ENCODE measurements at regions not wholly inside any gene's neighbourhood (a gene's known extent, or its start where the extent isn't known, plus 50 kb on each side); places are given as distances from the start of the nearest gene placed in this dataset.

- Histone ChIP-seq H3K4me3 (ENCODE audit: low read length) (no peak overlapping the region), H3K9me3 (ENCODE audit: insufficient read depth, low read depth, low read length) (peaks cover under 1% of the 10 kb centered on the region), H3K9ac (ENCODE audit: low read depth, low read length) (no peak overlapping the region), H3K4me1 (ENCODE audit: insufficient read depth, low read length) (no peaks in the 10 kb centered on the region), H3K27ac (ENCODE audit: low read depth, low read length) (no peak overlapping the region), H3K36me3 (ENCODE audit: insufficient read depth, low read length) (no peaks in the 10 kb centered on the region), H3K27me3 (ENCODE audit: insufficient read depth, low read length) (no peaks in the 10 kb centered on the region)
- 100% methylated on average over 1 of the region's 1 CpG for WGBS
Observed at GRCh38 chr2:83063933-83064332, 1395.1 kb downstream of the SUCLG1 start.

DNA sequence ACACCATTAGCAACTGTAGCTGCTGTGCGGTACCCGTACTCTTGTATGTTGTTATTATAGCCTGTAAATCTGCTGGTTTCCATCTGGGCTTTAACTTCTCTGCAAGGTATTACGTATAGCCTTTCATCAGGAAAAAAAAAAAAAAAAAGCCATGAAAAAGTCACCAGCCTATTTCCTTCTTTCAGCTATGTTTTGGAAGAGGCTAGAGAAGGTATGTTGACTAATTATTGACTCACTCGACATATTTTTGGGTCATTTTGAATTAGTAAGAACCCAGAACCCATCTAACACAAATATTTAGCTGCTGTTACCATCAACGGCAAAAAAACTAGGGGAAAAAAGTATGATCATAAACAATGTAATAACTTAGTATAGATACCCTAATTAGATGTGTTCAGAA is 1395.6 kb downstream of the SUCLG1 start:
- no peak overlapping the region for H3K27ac ChIP-seq (ENCODE audit: low read depth, low read length)
- no peak overlapping the region for H3K4me3 ChIP-seq (ENCODE audit: low read length)
- no peaks in the 10 kb centered on the region for H3K36me3 ChIP-seq (ENCODE audit: insufficient read depth, low read length)
- no peaks in the 10 kb centered on the region for H3K4me1 ChIP-seq (ENCODE audit: insufficient read depth, low read length)
- no peak overlapping the region for H3K9ac ChIP-seq (ENCODE audit: low read depth, low read length)
- WGBS: 100% methylated on average over 3 of the region's 5 CpGs
- H3K9me3 ChIP-seq (ENCODE audit: insufficient read depth, low read depth, low read length): peaks cover 5% of the 10 kb centered on the region
- no peaks in the 10 kb centered on the region for H3K27me3 ChIP-seq (ENCODE audit: insufficient read depth, low read length)

- H3K9ac ChIP-seq (ENCODE audit: low read depth, low read length): no peak overlapping the region
Observed at GRCh38 chr2:83058683-83059082, 1400.4 kb downstream of the SUCLG1 start.

DNA sequence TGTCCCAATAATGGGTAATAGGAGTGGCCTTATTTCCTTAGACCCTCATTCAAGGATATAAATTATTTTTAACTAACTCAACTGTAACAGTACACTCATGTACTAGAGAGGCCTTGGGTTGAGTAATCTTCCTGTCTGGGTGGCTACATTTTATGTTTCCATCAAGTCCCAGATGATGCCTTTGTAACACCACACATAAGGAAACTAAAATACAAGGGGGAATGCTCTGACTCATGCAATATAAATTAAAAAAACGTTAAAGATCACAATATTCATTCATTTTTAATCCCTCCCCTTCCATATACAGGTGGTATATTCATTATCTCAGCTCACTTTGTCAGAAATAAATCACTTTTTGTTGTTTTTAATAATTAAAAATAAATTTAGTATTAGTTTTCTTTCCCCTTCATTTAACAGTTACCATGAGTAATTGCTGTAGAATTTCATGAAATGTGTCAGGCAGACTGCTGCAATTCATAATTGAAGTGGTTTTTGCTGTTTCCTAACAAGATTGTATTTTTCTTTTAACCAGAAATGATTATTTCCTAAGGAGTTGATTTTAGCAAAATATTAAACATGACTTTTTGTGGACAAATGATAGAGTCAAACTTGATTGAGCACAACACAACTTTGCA is 1403.6 kb downstream of the SUCLG1 start:
- no peak overlapping the region for H3K4me3 ChIP-seq (ENCODE audit: low read length)
- H3K27ac ChIP-seq (ENCODE audit: low read depth, low read length): no peak overlapping the region
- no peaks in the 10 kb centered on the region for H3K27me3 ChIP-seq (ENCODE audit: insufficient read depth, low read length)
- 85% methylated on average over 1 of the region's 1 CpG for WGBS
- no peak overlapping the region for H3K9ac ChIP-seq (ENCODE audit: low read depth, low read length)
- H3K36me3 ChIP-seq (ENCODE audit: insufficient read depth, low read length): no peaks in the 10 kb centered on the region
- H3K9me3 ChIP-seq (ENCODE audit: insufficient read depth, low read depth, low read length): peaks cover 17% of the 10 kb centered on the region
- no peaks in the 10 kb centered on the region for H3K4me1 ChIP-seq (ENCODE audit: insufficient read depth, low read length)

More at GRCh38 chr2:83058683-83059082, 1400.4 kb downstream of the SUCLG1 start:
- H3K9me3 ChIP-seq (ENCODE audit: insufficient read depth, low read depth, low read length): peaks cover 11% of the 10 kb centered on the region
- H3K36me3 ChIP-seq (ENCODE audit: insufficient read depth, low read length): no peaks in the 10 kb centered on the region
- H3K4me3 ChIP-seq (ENCODE audit: low read length): no peak overlapping the region
- H3K4me1 ChIP-seq (ENCODE audit: insufficient read depth, low read length): no peaks in the 10 kb centered on the region
- 98% methylated on average over 2 of the region's 2 CpGs for WGBS
- no peak overlapping the region for H3K27ac ChIP-seq (ENCODE audit: low read depth, low read length)
- H3K27me3 ChIP-seq (ENCODE audit: insufficient read depth, low read length): no peaks in the 10 kb centered on the region

- 100% methylated on average over 1 of the region's 2 CpGs for WGBS
- no peaks in the 10 kb centered on the region for H3K27me3 ChIP-seq (ENCODE audit: insufficient read depth, low read length)
- no peak overlapping the region for H3K4me3 ChIP-seq (ENCODE audit: low read length)
- H3K4me1 ChIP-seq (ENCODE audit: insufficient read depth, low read length): no peaks in the 10 kb centered on the region
- H3K9me3 ChIP-seq (ENCODE audit: insufficient read depth, low read depth, low read length): peaks cover 17% of the 10 kb centered on the region
- H3K36me3 ChIP-seq (ENCODE audit: insufficient read depth, low read length): no peaks in the 10 kb centered on the region
- no peak overlapping the region for H3K27ac ChIP-seq (ENCODE audit: low read depth, low read length)
- no peak overlapping the region for H3K9ac ChIP-seq (ENCODE audit: low read depth, low read length)
Observed at GRCh38 chr2:83054751-83055150, 1404.3 kb downstream of the SUCLG1 start.

- no peak overlapping the region for H3K27ac ChIP-seq (ENCODE audit: low read depth, low read length)
- no peaks in the 10 kb centered on the region for H3K27me3 ChIP-seq (ENCODE audit: insufficient read depth, low read length)
- no peak overlapping the region for H3K9ac ChIP-seq (ENCODE audit: low read depth, low read length)
- 94% methylated on average over 6 of the region's 6 CpGs for WGBS
- no peaks in the 10 kb centered on the region for H3K36me3 ChIP-seq (ENCODE audit: insufficient read depth, low read length)
- H3K9me3 ChIP-seq (ENCODE audit: insufficient read depth, low read depth, low read length): peaks cover 7% of the 10 kb centered on the region; the same call in 1 of the 2 replicates
- H3K4me3 ChIP-seq (ENCODE audit: low read length): no peak overlapping the region
- no peaks in the 10 kb centered on the region for H3K4me1 ChIP-seq (ENCODE audit: insufficient read depth, low read length)
Observed at GRCh38 chr2:83051538-83052170, 1407.4 kb downstream of the SUCLG1 start.

GRCh38 chr2:83042053-83042452 is 1417.0 kb downstream of the SUCLG1 start:
- Histone ChIP-seq H3K9me3 (ENCODE audit: insufficient read depth, low read depth, low read length) (no peaks in the 10 kb centered on the region), H3K4me3 (ENCODE audit: low read length) (no peak overlapping the region), H3K9ac (ENCODE audit: low read depth, low read length) (no peak overlapping the region), H3K4me1 (ENCODE audit: insufficient read depth, low read length) (no peaks in the 10 kb centered on the region), H3K36me3 (ENCODE audit: insufficient read depth, low read length) (no peaks in the 10 kb centered on the region), H3K27ac (ENCODE audit: low read depth, low read length) (no peak overlapping the region), H3K27me3 (ENCODE audit: insufficient read depth, low read length) (no peaks in the 10 kb centered on the region)
- no CpG with 5 or more reads among the region's 1 CpG for WGBS

- no peaks in the 10 kb centered on the region for H3K27me3 ChIP-seq (ENCODE audit: insufficient read depth, low read length)
- H3K4me1 ChIP-seq (ENCODE audit: insufficient read depth, low read length): peaks cover 3% of the 10 kb centered on the region; the same call in 1 of the 2 replicates
- no peak overlapping the region for H3K4me3 ChIP-seq (ENCODE audit: low read length)
- no peak overlapping the region for H3K27ac ChIP-seq (ENCODE audit: low read depth, low read length)
- no peak overlapping the region for H3K9ac ChIP-seq (ENCODE audit: low read depth, low read length)
- H3K36me3 ChIP-seq (ENCODE audit: insufficient read depth, low read length): no peaks in the 10 kb centered on the region
- no peaks in the 10 kb centered on the region for H3K9me3 ChIP-seq (ENCODE audit: insufficient read depth, low read depth, low read length)
- WGBS: 73% methylated on average over 4 of the region's 5 CpGs
Observed at GRCh38 chr2:83022631-83023210, 1436.4 kb downstream of the SUCLG1 start.

- 97% methylated on average over 2 of the region's 2 CpGs for WGBS
- H3K27me3 ChIP-seq (ENCODE audit: insufficient read depth, low read length): no peaks in the 10 kb centered on the region
- peaks cover 2% of the 10 kb centered on the region; the same call in 1 of the 2 replicates for H3K4me1 ChIP-seq (ENCODE audit: insufficient read depth, low read length)
- H3K4me3 ChIP-seq (ENCODE audit: low read length): no peak overlapping the region
- no peak overlapping the region for H3K27ac ChIP-seq (ENCODE audit: low read depth, low read length)
- H3K9ac ChIP-seq (ENCODE audit: low read depth, low read length): no peak overlapping the region
- H3K9me3 ChIP-seq (ENCODE audit: insufficient read depth, low read depth, low read length): no peaks in the 10 kb centered on the region
- no peaks in the 10 kb centered on the region for H3K36me3 ChIP-seq (ENCODE audit: insufficient read depth, low read length)
Observed at GRCh38 chr2:83017366-83018090, 1441.6 kb downstream of the SUCLG1 start.

DNA sequence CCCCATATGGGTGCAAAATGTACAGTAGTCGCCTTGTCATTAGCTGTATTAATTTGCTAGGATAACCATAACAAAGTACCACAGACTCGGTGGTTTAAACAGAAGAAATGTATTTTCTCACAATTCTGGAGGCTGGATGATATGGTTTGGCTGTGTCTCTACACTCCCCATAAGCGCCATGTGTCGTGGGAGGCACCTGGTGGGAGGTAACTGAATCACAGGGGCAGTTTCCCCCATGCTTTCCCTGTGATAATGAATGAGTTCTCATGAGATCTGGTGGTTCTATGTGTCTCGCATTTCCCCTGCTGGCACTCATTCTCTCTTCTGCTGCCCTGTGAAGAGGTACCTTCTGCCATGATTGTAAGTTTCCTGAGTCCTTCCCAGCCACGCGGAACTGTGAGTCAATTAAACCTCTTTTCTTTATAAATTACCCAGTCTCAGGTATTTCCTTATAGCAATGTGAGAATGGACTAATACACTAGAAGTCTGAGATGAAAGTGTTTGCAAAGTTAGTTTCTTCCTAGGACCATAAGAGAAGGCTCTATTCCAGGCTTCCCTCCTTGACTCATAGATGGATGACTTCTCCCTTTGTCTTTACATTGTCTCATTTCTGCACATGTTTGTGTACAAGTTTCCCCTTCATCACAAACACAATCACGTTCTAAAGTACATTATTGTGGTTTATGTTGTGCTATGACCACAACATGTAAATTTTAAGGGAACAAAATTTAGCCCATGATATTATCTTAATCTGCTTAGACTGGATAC is 1442.6 kb downstream of the SUCLG1 start:
- H3K4me1 ChIP-seq (ENCODE audit: insufficient read depth, low read length): no peaks in the 10 kb centered on the region
- no peak overlapping the region for H3K9ac ChIP-seq (ENCODE audit: low read depth, low read length)
- H3K9me3 ChIP-seq (ENCODE audit: insufficient read depth, low read depth, low read length): no peaks in the 10 kb centered on the region
- no peak overlapping the region for H3K4me3 ChIP-seq (ENCODE audit: low read length)
- no peak overlapping the region for H3K27ac ChIP-seq (ENCODE audit: low read depth, low read length)
- WGBS: 95% methylated on average over 7 of the region's 8 CpGs
- no peaks in the 10 kb centered on the region for H3K27me3 ChIP-seq (ENCODE audit: insufficient read depth, low read length)
- H3K36me3 ChIP-seq (ENCODE audit: insufficient read depth, low read length): no peaks in the 10 kb centered on the region

Measured in HUES64 (cell line).